ENCODE measurements at regions not wholly inside any gene's neighbourhood (a gene's known extent, or its start where the extent isn't known, plus 50 kb on each side); places are given as distances from the start of the nearest gene placed in this dataset.
A peak's percentile ranks its signal among the peaks of the same experiment; 100 is the strongest.

DNA sequence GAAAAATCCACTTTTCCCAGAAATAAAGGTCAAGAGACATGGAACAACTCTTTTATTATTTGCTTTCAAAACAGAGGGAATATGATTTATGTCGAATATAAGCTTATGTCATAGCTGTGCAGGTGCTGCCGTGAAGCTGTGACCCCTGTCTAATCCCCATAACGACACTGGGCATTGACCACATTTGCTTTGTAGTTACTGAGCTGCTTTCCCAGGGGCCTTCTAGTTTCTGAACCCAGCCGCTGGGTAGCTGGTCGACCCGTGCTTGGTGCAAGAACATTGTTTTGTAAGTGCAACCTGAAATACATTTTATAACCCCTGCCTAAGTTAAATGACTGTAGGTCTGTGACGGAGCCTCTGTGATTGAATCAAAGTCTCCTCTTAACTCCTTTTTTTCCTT lies 144.9 kb upstream of the HDAC9 start:
- no peak for TF ChIP-seq CTCF (IDR thresholded peaks at IDR 0.05; ENCODE audit: control extremely low read depth, extremely low read depth)
- H3K9me3 ChIP-seq (ENCODE audit: control insufficient read depth in 4 of 4, insufficient read depth in 3 of 4, low read length in 3 of 4) = no peaks in the 10 kb centered on the region
- DNase-seq (no peak), ATAC-seq (ENCODE audit: insufficient read depth, low FRiP score) (no peak)
- H3K4me1 ChIP-seq (ENCODE audit: control insufficient read depth in 5 of 5, insufficient read depth in 5 of 5, low read length in 5 of 5) = peaks cover 0 to 4% (median 0%) of the 10 kb centered on the region in 5 donors
- no peak overlapping the region for H3K9ac ChIP-seq (ENCODE audit: insufficient read depth in 1 of 2, low read length in 2 of 2)
- no peaks in the 10 kb centered on the region for H3K36me3 ChIP-seq (ENCODE audit: control insufficient read depth in 4 of 4, insufficient read depth in 4 of 4, low read length in 4 of 4)
- 82 to 86% methylated on average over 7 of the region's 7 CpGs for WGBS, 2 donors
- H3K27me3 ChIP-seq (ENCODE audit: control insufficient read depth in 3 of 3, insufficient read depth in 3 of 3, low read length in 2 of 3) = peaks cover 0 to 3% (median 0%) of the 10 kb centered on the region in 3 donors
- H3K4me3 ChIP-seq = no peak overlapping the region
- H3K27ac ChIP-seq (ENCODE audit: low read depth in 1 of 2, low read length in 1 of 2) = no peak overlapping the region

- ATAC-seq (ENCODE audit: insufficient read depth, low FRiP score) (no peak), DNase-seq (peak; percentile 39 to 64 (median 42))
- Histone ChIP-seq H3K36me3 (ENCODE audit: control insufficient read depth in 4 of 4, insufficient read depth in 4 of 4, low read length in 4 of 4) (no peaks in the 10 kb centered on the region), H3K4me3 (no peak overlapping the region), H3K27ac (ENCODE audit: low read depth in 1 of 2, low read length in 1 of 2) (no peak overlapping the region), H3K9ac (ENCODE audit: insufficient read depth in 1 of 2, low read length in 2 of 2) (no peak overlapping the region), H3K4me1 (ENCODE audit: control insufficient read depth in 5 of 5, insufficient read depth in 5 of 5, low read length in 5 of 5) (peaks cover 0 to 4% (median 0%) of the 10 kb centered on the region in 5 donors), H3K9me3 (ENCODE audit: control insufficient read depth in 4 of 4, insufficient read depth in 3 of 4, low read length in 3 of 4) (no peaks in the 10 kb centered on the region), H3K27me3 (ENCODE audit: control insufficient read depth in 3 of 3, insufficient read depth in 3 of 3, low read length in 2 of 3) (peaks cover 0 to 3% (median 0%) of the 10 kb centered on the region in 3 donors)
- TF ChIP-seq CTCF (IDR thresholded peaks at IDR 0.05; ENCODE audit: control extremely low read depth, extremely low read depth) = peak; percentile 31
- 63 to 69% methylated on average over 7 of the region's 7 CpGs for WGBS, 2 donors
Observed at GRCh38 chr7:18352339-18353255, 143.0 kb upstream of the HDAC9 start.

DNA sequence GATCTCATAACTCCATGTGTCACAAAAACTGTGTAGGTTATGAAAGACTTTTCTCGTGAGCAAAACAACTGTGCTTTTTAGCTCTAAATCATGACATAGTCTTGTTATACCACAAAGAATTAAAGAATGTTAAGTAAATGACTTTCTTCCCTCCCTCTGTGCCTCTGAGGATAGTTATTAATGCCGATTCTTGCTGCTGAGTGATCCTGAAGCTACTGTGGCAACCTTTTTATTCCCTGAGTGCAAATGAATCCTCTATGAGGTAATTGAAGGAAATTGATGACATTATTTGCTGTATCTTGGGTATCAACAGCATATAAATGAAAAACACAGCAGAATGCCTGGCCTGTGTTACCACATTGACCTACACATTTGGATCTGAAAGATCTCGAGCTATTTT lies 142.2 kb upstream of the HDAC9 start:
- no peak overlapping the region for H3K9ac ChIP-seq (ENCODE audit: insufficient read depth in 1 of 2, low read length in 2 of 2)
- WGBS, 2 donors = 89 to 91% methylated on average over 3 of the region's 3 CpGs
- no peak for TF ChIP-seq CTCF (IDR thresholded peaks at IDR 0.05; ENCODE audit: control extremely low read depth, extremely low read depth)
- H3K4me3 ChIP-seq = no peak overlapping the region
- peaks cover 0 to 4% (median 0%) of the 10 kb centered on the region in 5 donors for H3K4me1 ChIP-seq (ENCODE audit: control insufficient read depth in 5 of 5, insufficient read depth in 5 of 5, low read length in 5 of 5)
- ATAC-seq (ENCODE audit: insufficient read depth, low FRiP score) = no peak
- DNase-seq = no peak
- H3K27ac ChIP-seq (ENCODE audit: low read depth in 1 of 2, low read length in 1 of 2) = no peak overlapping the region
- peaks cover 0 to 3% (median 0%) of the 10 kb centered on the region in 3 donors for H3K27me3 ChIP-seq (ENCODE audit: control insufficient read depth in 3 of 3, insufficient read depth in 3 of 3, low read length in 2 of 3)
- no peaks in the 10 kb centered on the region for H3K9me3 ChIP-seq (ENCODE audit: control insufficient read depth in 4 of 4, insufficient read depth in 3 of 4, low read length in 3 of 4)
- no peaks in the 10 kb centered on the region for H3K36me3 ChIP-seq (ENCODE audit: control insufficient read depth in 4 of 4, insufficient read depth in 4 of 4, low read length in 4 of 4)

All from lung (tissue), 11 donors.